SK-N-SH (cell line): ENCODE measurements at regions not wholly inside any gene's neighbourhood (a gene's known extent, or its start where the extent isn't known, plus 50 kb on each side); places are given as distances from the start of the nearest gene placed in this dataset.

Experiments used
- CTCF ChIA-PET: fragments of 300-600, 350-600 bp; formaldehyde crosslinking; extraction: SDS; loops from one replicate; lab custom pipeline; 2021; lab: Yijun Ruan, JAX
- POLR2A ChIA-PET: fragments of 350-600 bp; sonication (Branson Sonifier 250); formaldehyde crosslinking; extraction: SDS; loops from one replicate; lab custom pipeline; 2020; ENCODE audit warnings: antibody characterized with exemption, inconsistent platforms; lab: Yijun Ruan, JAX
- DNase-seq: peaks from one replicate; pipeline ENCODE4 v3.0.0; 2012
- H2AFZ ChIP-seq: fragments of 200-600 bp; sonication (generic); 2 replicates; pipeline ENCODE4 v1.8.1; 2016; ENCODE audit warnings: antibody characterized with exemption, mild to moderate bottlenecking, low read depth
- H3F3A ChIP-seq: fragments of 200-600 bp; sonication (generic); replicated peaks from 2 replicates; pipeline ENCODE3; 2016; ENCODE audit warnings: antibody characterized with exemption, mild to moderate bottlenecking; ENCODE audit not compliant: insufficient read depth
- H3K27ac ChIP-seq, 2 experiments: fragments of 200-500 bp in 1 of 2; fragments of 200-600 bp in 1 of 2; sonication (Bioruptor generic) in 1 of 2; sonication (generic), shearing (Covaris generic) in 1 of 2; 2 replicates each; pipeline versions ENCODE4 v1.5.1 to v1.6.1; 2014 to 2016; ENCODE audit warnings: low read depth in 2 of 2, inconsistent platforms in 1 of 2, low read length in 1 of 2, mild to moderate bottlenecking in 1 of 2, mixed read lengths in 1 of 2
- H3K27me3 ChIP-seq: fragments of 200-600 bp; sonication (generic), shearing (Covaris generic); 2 replicates; pipeline ENCODE4 v1.6.1; 2016; ENCODE audit warnings: mixed run types; ENCODE audit not compliant: insufficient read depth
- H3K36me3 ChIP-seq, 2 experiments: fragments of 200-500 bp in 1 of 2; fragments of 200-600 bp in 1 of 2; sonication (Bioruptor generic) in 1 of 2; sonication (generic) in 1 of 2; replicated peaks in 1 of 2; 2 replicates each; pipeline versions ENCODE3 to v1.5.1; 2014 to 2016; ENCODE audit warnings: low read length in 1 of 2, mild to moderate bottlenecking in 1 of 2; ENCODE audit not compliant: insufficient read depth in 2 of 2, control insufficient read depth in 1 of 2
- H3K4me1 ChIP-seq, 2 experiments: fragments of 200-500 bp in 1 of 2; fragments of 200-600 bp in 1 of 2; sonication (Bioruptor generic) in 1 of 2; sonication (generic), shearing (Covaris generic) in 1 of 2; 2 replicates each; pipeline versions ENCODE4 v1.5.1 to v1.6.1; 2014 to 2016; ENCODE audit warnings: low read depth in 1 of 2, low read length in 1 of 2, mixed run types in 1 of 2; ENCODE audit not compliant: insufficient read depth in 2 of 2, control insufficient read depth in 1 of 2
- H3K4me2 ChIP-seq: fragments of 200-600 bp; sonication (generic), shearing (Covaris generic); 2 replicates; pipeline ENCODE4 v1.6.1; 2017; ENCODE audit warnings: mixed run types
- H3K4me3 ChIP-seq, 2 experiments: fragments of 200-500 bp in 1 of 2; fragments of 200-600 bp in 1 of 2; sonication (Bioruptor generic) in 1 of 2; sonication (generic), shearing (Covaris generic) in 1 of 2; 2 replicates each; pipeline versions ENCODE4 v1.5.1 to v1.8.1; 2014 to 2016; ENCODE audit warnings: low read depth in 2 of 2, inconsistent platforms in 1 of 2, low read length in 1 of 2, mild to moderate bottlenecking in 1 of 2, mixed read lengths in 1 of 2, moderate library complexity in 1 of 2
- H3K79me2 ChIP-seq: fragments of 200-600 bp; sonication (generic); 2 replicates; pipeline ENCODE4 v1.8.1; 2017; ENCODE audit warnings: mild to moderate bottlenecking; ENCODE audit not compliant: insufficient read depth
- H3K9ac ChIP-seq: fragments of 200-600 bp; sonication (generic); 2 replicates; pipeline ENCODE4 v1.6.1; 2017; ENCODE audit warnings: mixed run types
- H3K9me2 ChIP-seq: fragments of 200-600 bp; sonication (generic); 2 replicates; pipeline ENCODE4 v1.6.1; 2017; ENCODE audit warnings: mixed run types
- H3K9me3 ChIP-seq: fragments of 200-600 bp; sonication (generic); 2 replicates; pipeline ENCODE4 v1.6.1; 2017; ENCODE audit warnings: mixed run types, mild to moderate bottlenecking, moderate library complexity
- H4K20me1 ChIP-seq: fragments of 200-600 bp; sonication (generic); 2 replicates; pipeline ENCODE4 v1.6.1; 2017; ENCODE audit warnings: mild to moderate bottlenecking, mixed run types; ENCODE audit not compliant: insufficient read depth
- EP300 ChIP-seq, 2 experiments: IDR thresholded peaks; 2 replicates each; pipeline versions ENCODE4 v1.4.0 to v1.6.1; 2012; ENCODE audit warnings: borderline replicate concordance in 1 of 2, low read depth in 1 of 2, low read length in 1 of 2
- FOSL2 ChIP-seq: IDR thresholded peaks from 2 replicates; pipeline ENCODE4 v1.4.0; 2012; ENCODE audit warnings: low read depth, mild to moderate bottlenecking, moderate library complexity, borderline replicate concordance
- GABPA ChIP-seq: IDR thresholded peaks from 2 replicates; pipeline ENCODE4 v1.4.0; 2012; ENCODE audit warnings: low read depth, mild to moderate bottlenecking
- JUND ChIP-seq: IDR thresholded peaks from 2 replicates; pipeline ENCODE4 v1.4.0; 2012
- MXI1 ChIP-seq: IDR thresholded peaks from 2 replicates; pipeline ENCODE4 v1.6.1; 2012; ENCODE audit warnings: mild to moderate bottlenecking, low read depth, low read length, improper control_type of control experiment
- NFIC ChIP-seq: IDR thresholded peaks from 2 replicates; pipeline ENCODE4 v1.4.0; 2012; ENCODE audit warnings: borderline replicate concordance
- NRF1 ChIP-seq: IDR thresholded peaks from 2 replicates; pipeline ENCODE4 v1.6.1; 2012; ENCODE audit warnings: low read depth, mild to moderate bottlenecking, low read length
- RAD21 ChIP-seq: IDR thresholded peaks from 2 replicates; pipeline ENCODE4 v1.6.1; 2012; ENCODE audit warnings: mild to moderate bottlenecking, low read length
- TEAD4 ChIP-seq: IDR thresholded peaks from 2 replicates; pipeline ENCODE4 v1.4.0; 2012; ENCODE audit warnings: mild to moderate bottlenecking, borderline replicate concordance; ENCODE audit not compliant: insufficient read depth
- YY1 ChIP-seq: IDR thresholded peaks from 2 replicates; pipeline ENCODE4 v1.4.0; 2012; ENCODE audit warnings: low read depth, mild to moderate bottlenecking
- WGBS: methylation state at CpG from one replicate; pipeline ENCODE4 v1.1.6; 2017; ENCODE audit warnings: low lambda C conversion rate; 5-methylcytosine and 5-hydroxymethylcytosine counted together
- TF ChIP-seq, protein P1 (sequence below): IDR thresholded peaks from 2 replicates; pipeline ENCODE4 v1.4.0; 2012; ENCODE audit warnings: low read depth, borderline replicate concordance
- TF ChIP-seq, protein P2 (sequence below): fragments of 150-350 bp; IDR thresholded peaks from 2 replicates; pipeline ENCODE4 v1.6.1; 2017; ENCODE audit warnings: antibody characterized with exemption, low read length, low read depth, borderline replicate concordance
- TF ChIP-seq, protein P3 (sequence below): IDR thresholded peaks from 2 replicates; pipeline ENCODE4; 2012
- TF ChIP-seq, protein P4 (sequence below): IDR thresholded peaks from 2 replicates; pipeline ENCODE4 v1.4.0; 2012; ENCODE audit warnings: low read depth, borderline replicate concordance
- TF ChIP-seq, protein P5 (sequence below): fragments of 150-350 bp; IDR thresholded peaks from 2 replicates; pipeline ENCODE4 v1.6.1; 2016; ENCODE audit warnings: mild to moderate bottlenecking, low read depth, low read length

DNA sequence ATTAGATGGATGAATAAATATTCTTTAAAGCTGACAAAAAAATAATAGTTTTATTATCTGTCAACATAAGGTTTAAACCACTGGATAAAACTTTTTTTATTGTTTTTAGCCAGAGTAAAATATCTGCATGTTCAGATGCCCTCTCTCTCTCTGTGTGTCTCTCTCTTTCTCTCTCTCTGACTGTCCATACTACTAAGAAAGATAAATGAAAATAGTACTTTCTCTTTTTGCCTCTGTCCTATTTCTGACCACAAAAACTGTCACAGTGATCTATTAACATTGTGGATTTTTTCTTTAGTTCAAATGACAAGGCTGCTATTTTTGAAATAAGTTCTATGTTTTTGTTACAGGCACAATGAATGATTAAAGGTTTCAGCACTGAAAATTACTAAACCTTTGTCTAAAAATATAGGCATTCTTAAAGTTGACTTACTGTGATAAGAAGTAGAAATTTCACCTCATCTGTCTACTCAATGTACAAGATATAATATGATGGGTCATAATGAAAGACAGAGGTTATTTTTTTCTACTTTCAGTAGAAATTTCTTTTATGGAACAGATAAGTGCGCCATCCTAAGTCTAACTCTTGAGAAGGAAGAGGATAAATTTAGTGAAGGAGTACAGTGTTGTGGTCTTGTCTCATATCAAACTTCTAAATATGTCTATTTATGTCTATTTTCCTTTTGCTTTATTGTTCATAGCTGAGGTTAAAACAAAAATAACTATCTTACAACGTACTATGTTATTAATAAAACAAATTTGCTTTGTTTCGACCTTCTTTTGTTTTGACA, 341.9 kb upstream of the EYS start:
- Histone ChIP-seq H3K27me3 (no peaks in the 10 kb centered on the region), H3K4me3 (no peak overlapping the region), H3K27ac (no peak overlapping the region), H3K9me2 (no peaks in the 10 kb centered on the region), H3K36me3 (no peaks in the 10 kb centered on the region), H2AFZ (no peak overlapping the region), H4K20me1 (no peaks in the 10 kb centered on the region), H3K9ac (no peak overlapping the region), H3K4me1 (no peaks in the 10 kb centered on the region), H3K4me2 (no peak overlapping the region), H3K9me3 (no peaks in the 10 kb centered on the region), H3F3A (no peaks in the 10 kb centered on the region), H3K79me2 (no peaks in the 10 kb centered on the region)
- TF ChIP-seq, protein P1, sequence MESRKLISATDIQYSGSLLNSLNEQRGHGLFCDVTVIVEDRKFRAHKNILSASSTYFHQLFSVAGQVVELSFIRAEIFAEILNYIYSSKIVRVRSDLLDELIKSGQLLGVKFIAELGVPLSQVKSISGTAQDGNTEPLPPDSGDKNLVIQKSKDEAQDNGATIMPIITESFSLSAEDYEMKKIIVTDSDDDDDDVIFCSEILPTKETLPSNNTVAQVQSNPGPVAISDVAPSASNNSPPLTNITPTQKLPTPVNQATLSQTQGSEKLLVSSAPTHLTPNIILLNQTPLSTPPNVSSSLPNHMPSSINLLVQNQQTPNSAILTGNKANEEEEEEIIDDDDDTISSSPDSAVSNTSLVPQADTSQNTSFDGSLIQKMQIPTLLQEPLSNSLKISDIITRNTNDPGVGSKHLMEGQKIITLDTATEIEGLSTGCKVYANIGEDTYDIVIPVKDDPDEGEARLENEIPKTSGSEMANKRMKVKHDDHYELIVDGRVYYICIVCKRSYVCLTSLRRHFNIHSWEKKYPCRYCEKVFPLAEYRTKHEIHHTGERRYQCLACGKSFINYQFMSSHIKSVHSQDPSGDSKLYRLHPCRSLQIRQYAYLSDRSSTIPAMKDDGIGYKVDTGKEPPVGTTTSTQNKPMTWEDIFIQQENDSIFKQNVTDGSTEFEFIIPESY = no peak
- no peak for TF ChIP-seq YY1
- TF ChIP-seq JUND = no peak
- TF ChIP-seq NRF1 = no peak
- TF ChIP-seq, protein P2, sequence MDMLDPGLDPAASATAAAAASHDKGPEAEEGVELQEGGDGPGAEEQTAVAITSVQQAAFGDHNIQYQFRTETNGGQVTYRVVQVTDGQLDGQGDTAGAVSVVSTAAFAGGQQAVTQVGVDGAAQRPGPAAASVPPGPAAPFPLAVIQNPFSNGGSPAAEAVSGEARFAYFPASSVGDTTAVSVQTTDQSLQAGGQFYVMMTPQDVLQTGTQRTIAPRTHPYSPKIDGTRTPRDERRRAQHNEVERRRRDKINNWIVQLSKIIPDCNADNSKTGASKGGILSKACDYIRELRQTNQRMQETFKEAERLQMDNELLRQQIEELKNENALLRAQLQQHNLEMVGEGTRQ = no peak
- TF ChIP-seq RAD21 = no peak
- no peak for TF ChIP-seq EP300 (IDR thresholded peaks at IDR 0.05; ENCODE audit: borderline replicate concordance in 1 of 2, low read depth in 1 of 2, low read length in 1 of 2)
- no peak for TF ChIP-seq GABPA
- TF ChIP-seq MXI1 = no peak
- TF ChIP-seq, protein P3, sequence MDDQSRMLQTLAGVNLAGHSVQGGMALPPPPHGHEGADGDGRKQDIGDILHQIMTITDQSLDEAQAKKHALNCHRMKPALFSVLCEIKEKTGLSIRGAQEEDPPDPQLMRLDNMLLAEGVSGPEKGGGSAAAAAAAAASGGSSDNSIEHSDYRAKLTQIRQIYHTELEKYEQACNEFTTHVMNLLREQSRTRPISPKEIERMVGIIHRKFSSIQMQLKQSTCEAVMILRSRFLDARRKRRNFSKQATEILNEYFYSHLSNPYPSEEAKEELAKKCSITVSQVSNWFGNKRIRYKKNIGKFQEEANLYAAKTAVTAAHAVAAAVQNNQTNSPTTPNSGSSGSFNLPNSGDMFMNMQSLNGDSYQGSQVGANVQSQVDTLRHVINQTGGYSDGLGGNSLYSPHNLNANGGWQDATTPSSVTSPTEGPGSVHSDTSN = no peak
- ChIA-PET CTCF (no interaction called here), POLR2A (no interaction called here)
- DNase-seq = no peak
- WGBS = 35% methylated on average over 3 of the region's 3 CpGs

DNA sequence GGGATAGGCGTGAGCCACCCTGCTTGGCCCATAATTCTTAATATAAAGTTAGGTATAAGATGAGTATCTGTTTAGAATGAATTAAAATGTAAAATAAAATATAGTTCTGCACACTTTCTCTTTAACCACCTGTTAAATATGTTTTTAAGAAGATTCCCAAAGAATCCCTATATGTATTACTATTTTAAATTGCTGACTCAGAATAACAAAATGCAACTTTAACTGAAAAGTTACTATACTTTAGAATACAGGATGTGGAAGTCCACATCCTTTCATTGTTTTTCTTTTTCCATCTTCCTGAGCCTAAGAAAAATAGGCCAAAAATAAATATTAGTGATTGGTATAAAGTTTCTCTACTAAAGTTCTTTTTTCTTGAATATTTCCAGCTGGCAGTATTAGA, 325.6 kb upstream of the EYS start:
- no peak for DNase-seq
- no peak overlapping the region for H3K4me2 ChIP-seq
- CTCF ChIA-PET = no interaction called here
- no peak overlapping the region for H3K27ac ChIP-seq
- no peak overlapping the region for H3K4me3 ChIP-seq
- no peaks in the 10 kb centered on the region for H3K79me2 ChIP-seq
- H3K27me3 ChIP-seq = no peaks in the 10 kb centered on the region
- no peaks in the 10 kb centered on the region for H4K20me1 ChIP-seq
- no peak overlapping the region for H2AFZ ChIP-seq
- no peak overlapping the region for H3K9ac ChIP-seq
- H3K36me3 ChIP-seq = no peaks in the 10 kb centered on the region
- no peaks in the 10 kb centered on the region for H3K4me1 ChIP-seq
- no peaks in the 10 kb centered on the region for H3F3A ChIP-seq
- H3K9me2 ChIP-seq = no peaks in the 10 kb centered on the region
- no peaks in the 10 kb centered on the region for H3K9me3 ChIP-seq
- 27% methylated on average over 1 of the region's 1 CpG for WGBS
- POLR2A ChIA-PET = no interaction called here
- TF ChIP-seq NFIC (no peak), TEAD4 (no peak), YY1 (no peak), FOSL2 (no peak), RAD21 (no peak), NRF1 (no peak)
- TF ChIP-seq, protein P4, sequence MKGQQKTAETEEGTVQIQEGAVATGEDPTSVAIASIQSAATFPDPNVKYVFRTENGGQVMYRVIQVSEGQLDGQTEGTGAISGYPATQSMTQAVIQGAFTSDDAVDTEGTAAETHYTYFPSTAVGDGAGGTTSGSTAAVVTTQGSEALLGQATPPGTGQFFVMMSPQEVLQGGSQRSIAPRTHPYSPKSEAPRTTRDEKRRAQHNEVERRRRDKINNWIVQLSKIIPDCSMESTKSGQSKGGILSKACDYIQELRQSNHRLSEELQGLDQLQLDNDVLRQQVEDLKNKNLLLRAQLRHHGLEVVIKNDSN = no peak
- TF ChIP-seq, protein P3 = no peak
- TF ChIP-seq, protein P5, sequence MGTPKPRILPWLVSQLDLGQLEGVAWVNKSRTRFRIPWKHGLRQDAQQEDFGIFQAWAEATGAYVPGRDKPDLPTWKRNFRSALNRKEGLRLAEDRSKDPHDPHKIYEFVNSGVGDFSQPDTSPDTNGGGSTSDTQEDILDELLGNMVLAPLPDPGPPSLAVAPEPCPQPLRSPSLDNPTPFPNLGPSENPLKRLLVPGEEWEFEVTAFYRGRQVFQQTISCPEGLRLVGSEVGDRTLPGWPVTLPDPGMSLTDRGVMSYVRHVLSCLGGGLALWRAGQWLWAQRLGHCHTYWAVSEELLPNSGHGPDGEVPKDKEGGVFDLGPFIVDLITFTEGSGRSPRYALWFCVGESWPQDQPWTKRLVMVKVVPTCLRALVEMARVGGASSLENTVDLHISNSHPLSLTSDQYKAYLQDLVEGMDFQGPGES = no peak
- TF ChIP-seq, protein P2 = no peak
- TF ChIP-seq, protein P1 = no peak
